Mucosa of rectum (tissue), 2 donors: ENCODE measurements at regions not wholly inside any gene's neighbourhood (a gene's known extent, or its start where the extent isn't known, plus 50 kb on each side); places are given as distances from the start of the nearest gene placed in this dataset.

ENCODE experiments used
- H3K27ac ChIP-seq, 2 donors: one replicate each; pipeline ENCODE4 v1.7.0; 2013; ENCODE audit warnings: inconsistent platforms in 2 of 2, low read depth in 2 of 2, low read length in 2 of 2
- H3K27me3 ChIP-seq, 2 donors: one replicate each; pipeline ENCODE4 v1.7.0; 2013; ENCODE audit warnings: low read length in 2 of 2; ENCODE audit not compliant: control insufficient read depth in 2 of 2, insufficient read depth in 2 of 2
- H3K36me3 ChIP-seq, 2 donors: one replicate each; pipeline ENCODE4 v1.7.0; 2013; ENCODE audit warnings: low read length in 2 of 2; ENCODE audit not compliant: control insufficient read depth in 2 of 2, insufficient read depth in 2 of 2
- H3K4me1 ChIP-seq, 2 donors: one replicate each; pipeline ENCODE4 v1.7.0; 2013; ENCODE audit warnings: low read length in 2 of 2, mild to moderate bottlenecking in 1 of 2; ENCODE audit not compliant: control insufficient read depth in 2 of 2, insufficient read depth in 2 of 2
- H3K4me3 ChIP-seq, 2 donors: one replicate each; pipeline ENCODE4 v1.7.0; 2013; ENCODE audit warnings: low read length in 2 of 2
- H3K9ac ChIP-seq, 2 donors: one replicate each; pipeline ENCODE4 v1.7.0; 2013; ENCODE audit warnings: low read length in 2 of 2, low read depth in 1 of 2, mild to moderate bottlenecking in 1 of 2
- H3K9me3 ChIP-seq, 2 donors: one replicate each; pipeline ENCODE4 v1.7.0; 2013; ENCODE audit warnings: low read length in 2 of 2; ENCODE audit not compliant: control insufficient read depth in 2 of 2
- donor health status: healthy.
- donor health status: Normal muscosa, but diverticular disease.

- Histone ChIP-seq H3K9me3 (no peaks in the 10 kb centered on the region), H3K27me3 (no peaks in the 10 kb centered on the region), H3K27ac (no peak overlapping the region), H3K9ac (no peak overlapping the region), H3K4me1 (no peaks in the 10 kb centered on the region), H3K4me3 (no peak overlapping the region), H3K36me3 (no peaks in the 10 kb centered on the region)
These were observed 85.3 kb upstream of the HIVEP1 start for GRCh38 chr6:11926594-11927407.

DNA sequence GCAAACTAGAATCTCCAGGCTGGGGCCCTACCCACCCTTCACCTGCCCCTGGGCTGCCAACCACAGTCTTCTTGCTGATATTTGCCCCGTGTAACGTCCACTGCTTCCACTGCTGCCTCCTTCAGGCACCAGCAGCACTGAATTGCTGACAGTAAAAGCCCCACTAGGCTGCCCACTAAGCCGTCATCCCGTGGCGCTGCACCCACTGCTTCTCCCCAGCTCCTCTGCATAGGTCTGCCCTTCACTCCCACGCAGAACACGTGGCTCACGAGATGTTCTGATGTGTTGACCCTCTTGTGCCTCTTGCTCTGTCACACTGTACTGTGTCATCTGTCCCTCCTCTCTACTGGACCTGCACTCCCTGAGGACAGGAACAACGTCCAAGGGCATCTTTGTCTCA lies 86.3 kb upstream of the HIVEP1 start:
- peaks cover 5 to 6% of the 10 kb centered on the region in 2 donors for H3K4me1 ChIP-seq
- no peak overlapping the region for H3K27ac ChIP-seq
- no peak overlapping the region for H3K9ac ChIP-seq
- no peaks in the 10 kb centered on the region for H3K27me3 ChIP-seq
- H3K4me3 ChIP-seq = no peak overlapping the region
- H3K36me3 ChIP-seq = no peaks in the 10 kb centered on the region
- no peaks in the 10 kb centered on the region for H3K9me3 ChIP-seq

- Histone ChIP-seq H3K4me3 (no peak overlapping the region), H3K9me3 (no peaks in the 10 kb centered on the region), H3K27ac (no peak overlapping the region), H3K9ac (no peak overlapping the region), H3K36me3 (no peaks in the 10 kb centered on the region), H3K27me3 (no peaks in the 10 kb centered on the region), H3K4me1 (peaks cover 9 to 10% of the 10 kb centered on the region in 2 donors)
These were observed 88.5 kb upstream of the HIVEP1 start for GRCh38 chr6:11923621-11924020.

- no peaks in the 10 kb centered on the region for H3K9me3 ChIP-seq
- H3K36me3 ChIP-seq = no peaks in the 10 kb centered on the region
- H3K4me1 ChIP-seq = peaks cover 13 to 17% of the 10 kb centered on the region in 2 donors
- no peak overlapping the region for H3K9ac ChIP-seq
- H3K4me3 ChIP-seq = no peak overlapping the region
- H3K27me3 ChIP-seq = no peaks in the 10 kb centered on the region
- no peak overlapping the region for H3K27ac ChIP-seq
These were observed 89.2 kb upstream of the HIVEP1 start for GRCh38 chr6:11922901-11923300.

DNA sequence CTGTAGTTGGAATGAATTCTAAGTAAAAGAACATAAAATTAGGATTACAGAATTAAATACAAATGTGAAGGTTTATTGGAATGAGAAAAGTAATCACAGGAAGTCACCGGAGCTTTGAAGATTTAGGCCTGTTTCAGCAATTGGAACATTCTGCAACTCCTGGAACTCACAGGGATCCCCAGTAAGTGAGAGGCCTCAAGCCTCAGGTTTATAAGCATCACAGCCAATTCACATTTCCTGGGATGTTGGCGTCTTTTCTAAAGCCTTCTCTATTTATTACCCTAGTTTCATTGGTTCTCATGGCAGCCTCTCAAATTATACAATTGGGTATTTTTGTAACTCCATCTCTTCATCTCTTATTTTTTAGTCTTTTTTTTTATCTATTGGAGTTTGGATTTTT lies 90.4 kb upstream of the HIVEP1 start:
- Histone ChIP-seq H3K9ac (no peak overlapping the region), H3K27me3 (no peaks in the 10 kb centered on the region), H3K9me3 (no peaks in the 10 kb centered on the region), H3K36me3 (no peaks in the 10 kb centered on the region), H3K4me3 (no peak overlapping the region), H3K4me1 (peaks cover 15 to 20% of the 10 kb centered on the region in 2 donors), H3K27ac (no peak overlapping the region)

GRCh38 chr6:11921017-11921438 lies 91.1 kb upstream of the HIVEP1 start:
- no peak overlapping the region for H3K4me3 ChIP-seq
- H3K9me3 ChIP-seq = no peaks in the 10 kb centered on the region
- H3K36me3 ChIP-seq = no peaks in the 10 kb centered on the region
- peak overlapping the region; percentile 7 to 53 for H3K27ac ChIP-seq
- H3K9ac ChIP-seq = no peak overlapping the region
- peaks cover 15 to 20% of the 10 kb centered on the region in 2 donors for H3K4me1 ChIP-seq
- H3K27me3 ChIP-seq = no peaks in the 10 kb centered on the region

DNA sequence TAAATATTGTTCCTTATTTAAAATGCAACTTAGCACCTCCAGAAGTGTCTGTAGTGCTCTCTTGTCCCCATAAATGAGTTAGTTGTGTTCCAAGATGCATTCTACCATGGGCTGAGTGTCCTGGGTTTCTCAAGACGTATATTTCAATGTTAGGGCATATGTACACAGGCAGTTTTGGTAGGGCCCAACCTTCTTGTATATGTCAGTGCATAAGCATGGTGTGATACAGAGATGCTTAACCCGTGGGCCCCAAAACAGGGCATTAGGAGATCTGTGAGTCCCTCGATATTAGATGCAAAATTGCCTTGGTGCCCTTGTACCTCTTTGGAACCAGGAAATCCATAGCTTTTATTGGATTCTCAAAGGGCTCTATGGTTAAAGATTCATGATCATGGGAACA lies 91.5 kb upstream of the HIVEP1 start:
- Histone ChIP-seq H3K4me3 (no peak overlapping the region), H3K9ac (no peak overlapping the region), H3K27ac (peak overlapping the region; percentile 7 to 53), H3K4me1 (peaks cover 15 to 20% of the 10 kb centered on the region in 2 donors), H3K36me3 (no peaks in the 10 kb centered on the region), H3K27me3 (no peaks in the 10 kb centered on the region), H3K9me3 (no peaks in the 10 kb centered on the region)

GRCh38 chr6:11919771-11920440 lies 92.2 kb upstream of the HIVEP1 start:
- Histone ChIP-seq H3K27me3 (no peaks in the 10 kb centered on the region), H3K9me3 (no peaks in the 10 kb centered on the region), H3K4me1 (peaks cover 15 to 20% of the 10 kb centered on the region in 2 donors), H3K36me3 (no peaks in the 10 kb centered on the region), H3K4me3 (no peak overlapping the region), H3K9ac (no peak overlapping the region), H3K27ac (no peak overlapping the region)

- no peak overlapping the region for H3K4me3 ChIP-seq
These were observed 93.1 kb upstream of the HIVEP1 start for GRCh38 chr6:11918739-11919605.

More at GRCh38 chr6:11918739-11919605, 93.1 kb upstream of the HIVEP1 start:
- Histone ChIP-seq H3K27me3 (no peaks in the 10 kb centered on the region), H3K9me3 (no peaks in the 10 kb centered on the region), H3K36me3 (no peaks in the 10 kb centered on the region), H3K27ac (peak overlapping the region; percentile 45 to 50), H3K4me1 (peaks cover 15 to 20% of the 10 kb centered on the region in 2 donors), H3K9ac (peak overlapping the region; percentile 18 to 28)
